NCI-H345 treated with DMSO at 0.1 percent for 48 hours (cell line): ENCODE measurements at regions not wholly inside any gene's neighbourhood (a gene's known extent, or its start where the extent isn't known, plus 50 kb on each side); places are given as distances from the start of the nearest gene placed in this dataset.

Experiments used
- DNase-seq: peaks from one replicate; lab custom pipeline; 2025; ENCODE audit not compliant: unreplicated experiment; lab: John Stamatoyannopoulos, UW

DNA sequence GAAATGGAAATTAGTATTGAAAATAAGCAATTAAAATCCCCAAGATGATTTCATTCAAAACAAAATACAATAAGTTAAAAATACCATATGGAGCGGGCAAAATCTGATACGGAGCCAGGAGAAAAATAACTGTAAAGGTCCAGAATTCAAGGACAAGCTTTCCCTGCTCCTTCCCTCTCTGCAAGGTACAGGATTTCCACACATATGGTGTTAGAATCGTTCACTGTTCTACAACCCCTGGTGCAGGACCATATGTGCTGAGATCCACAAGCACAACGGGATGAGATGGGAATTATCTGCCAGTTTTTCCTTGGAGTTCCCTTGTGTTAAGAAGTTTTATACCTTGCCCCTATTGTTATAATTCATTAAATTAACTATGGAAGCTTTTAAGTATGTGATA lies 94.7 kb upstream of the DMAC1 start:
- DNase-seq: no peak

DNA sequence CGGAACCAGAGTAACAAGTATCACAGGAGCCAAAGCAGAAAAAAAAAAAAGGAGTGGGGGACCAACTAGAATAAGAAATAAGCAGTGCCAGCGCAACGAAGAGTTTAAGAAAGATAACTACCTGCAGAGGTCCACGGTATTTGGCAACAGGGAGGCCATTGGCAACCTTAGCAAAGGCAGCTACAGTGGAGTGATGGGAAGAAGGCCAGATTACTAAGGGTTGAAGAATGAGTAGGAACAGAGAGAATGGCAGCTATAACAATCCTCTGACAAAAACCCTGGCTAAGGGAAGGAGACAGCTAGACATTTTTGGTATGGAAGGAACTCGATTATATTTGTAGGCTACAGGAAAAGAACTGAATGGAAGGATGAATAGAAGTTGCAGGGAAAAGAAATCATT lies 93.4 kb upstream of the DMAC1 start:
- DNase-seq: no peak

DNA sequence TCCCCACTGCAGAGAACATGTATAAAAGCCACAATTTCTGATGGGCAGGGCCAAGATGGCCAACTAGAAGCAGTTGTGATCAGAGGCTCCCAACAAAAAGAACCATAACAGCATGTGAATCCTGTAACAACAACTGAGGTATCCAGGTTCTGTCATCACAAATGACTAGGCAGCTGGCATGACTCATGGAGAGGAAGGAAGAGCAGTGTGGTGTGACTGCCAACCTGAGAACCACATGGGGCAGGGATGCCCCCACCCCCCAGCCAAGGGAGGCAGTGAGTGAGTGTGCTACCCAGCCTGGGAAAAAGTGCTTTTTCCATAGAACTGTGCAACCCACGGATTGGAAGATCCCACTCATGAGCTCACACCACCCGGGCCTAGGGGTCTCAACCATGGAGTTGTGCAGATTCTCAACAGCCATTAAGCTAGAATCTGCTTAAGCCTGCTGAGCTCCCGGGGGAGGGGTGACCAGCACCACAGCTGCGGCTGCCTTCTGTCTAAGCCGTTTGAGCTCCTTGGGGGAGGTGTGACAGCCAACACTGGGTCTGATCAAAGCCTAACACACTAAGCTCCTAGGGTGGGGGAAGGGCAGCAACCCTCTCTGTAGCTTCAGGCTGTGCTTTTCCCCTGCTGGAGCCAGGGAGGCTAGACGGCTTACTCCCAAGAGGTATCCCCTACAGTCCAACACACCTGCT lies 80.1 kb upstream of the DMAC1 start:
- DNase-seq: no peak

DNA sequence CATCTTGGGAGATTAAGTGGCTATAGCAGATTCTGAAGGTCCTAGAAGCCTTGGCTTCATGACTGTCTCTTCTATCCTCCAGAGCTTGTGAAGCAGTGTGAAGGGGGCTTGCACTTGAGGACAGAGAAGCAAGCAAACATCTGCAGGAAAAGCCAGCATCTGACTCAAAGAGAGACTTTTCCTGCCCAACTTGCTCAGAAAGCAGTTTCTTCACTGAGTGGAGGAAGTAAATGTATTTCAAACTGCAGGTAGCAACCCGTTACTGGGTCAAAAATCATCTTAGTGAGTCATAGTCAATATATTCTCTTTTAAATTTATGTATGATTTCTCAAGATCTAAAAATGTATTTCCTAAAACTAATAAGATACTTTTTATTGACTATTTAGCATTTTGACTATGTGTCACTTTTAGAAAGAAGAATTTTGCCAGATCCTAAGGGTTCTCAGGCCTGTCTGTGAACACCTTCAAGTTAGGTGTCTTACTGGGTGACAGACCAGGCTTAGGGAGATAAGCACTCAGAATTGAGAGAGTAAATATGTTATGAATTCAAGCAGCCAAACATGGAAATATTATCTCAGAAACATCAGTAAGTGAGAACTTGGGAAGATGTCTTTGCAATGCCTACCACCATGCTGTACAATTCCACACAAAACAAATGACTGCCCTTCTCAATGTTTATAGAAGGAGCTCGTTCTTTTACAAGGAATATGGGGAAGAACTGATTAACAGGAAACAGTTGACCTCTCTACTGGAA lies 72.6 kb upstream of the DMAC1 start:
- DNase-seq: no peak

DNA sequence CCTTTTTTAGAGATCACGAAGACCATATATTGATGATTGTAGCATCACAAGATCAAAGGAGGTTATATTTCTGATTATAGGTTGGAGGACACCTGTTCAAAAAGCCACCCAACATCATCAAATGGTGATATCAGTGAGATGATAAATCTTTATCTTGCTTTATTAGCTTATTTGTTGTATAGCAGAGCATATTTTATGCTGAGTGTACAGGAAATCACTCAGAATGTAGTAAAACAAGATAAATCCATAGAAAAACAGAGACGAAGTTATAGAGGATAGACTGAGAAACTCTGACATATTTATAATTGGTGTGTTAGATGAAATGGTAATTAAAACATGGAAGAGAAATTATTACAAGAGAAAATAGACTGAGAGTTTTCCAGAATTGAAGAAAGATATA lies 69.8 kb upstream of the DMAC1 start:
- no peak for DNase-seq

DNA sequence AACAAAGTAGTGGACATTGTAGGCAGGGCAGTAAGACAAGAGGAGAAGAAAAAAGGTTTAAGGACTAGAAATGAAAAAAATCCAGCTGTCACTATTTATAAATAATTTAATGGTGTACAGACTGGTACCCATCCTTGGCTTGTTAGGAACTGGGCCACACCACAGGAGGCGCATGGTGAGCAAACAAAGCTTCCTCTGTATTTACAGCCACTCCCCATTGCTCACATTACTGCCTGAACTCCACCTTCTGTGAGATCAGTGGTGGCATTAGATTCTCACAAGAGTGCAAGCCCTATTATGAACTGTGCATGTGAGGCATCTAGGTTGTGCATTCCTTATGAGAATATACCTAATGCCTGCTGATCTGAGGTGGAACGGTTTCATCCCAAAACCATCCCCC lies 62.6 kb upstream of the DMAC1 start:
- no peak for DNase-seq

DNA sequence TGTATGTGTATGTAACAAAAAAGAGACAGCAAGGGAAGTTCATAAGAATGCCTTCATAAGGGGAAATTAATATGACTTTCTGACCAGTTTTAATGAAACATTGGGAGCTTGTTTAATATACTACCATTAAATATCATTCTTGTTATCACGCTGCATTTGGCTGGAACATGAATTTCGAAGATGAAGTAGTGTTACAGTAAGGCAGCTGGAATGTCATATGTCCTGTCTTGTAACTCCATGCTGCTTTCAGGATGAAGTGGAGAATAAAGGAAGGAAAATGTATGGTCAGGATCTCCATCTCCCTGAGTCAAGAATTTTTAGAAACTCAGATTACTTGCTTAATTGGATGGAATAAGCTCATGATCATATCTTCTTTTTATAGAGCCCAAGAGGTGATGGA lies 61.5 kb upstream of the DMAC1 start:
- DNase-seq: no peak

DNA sequence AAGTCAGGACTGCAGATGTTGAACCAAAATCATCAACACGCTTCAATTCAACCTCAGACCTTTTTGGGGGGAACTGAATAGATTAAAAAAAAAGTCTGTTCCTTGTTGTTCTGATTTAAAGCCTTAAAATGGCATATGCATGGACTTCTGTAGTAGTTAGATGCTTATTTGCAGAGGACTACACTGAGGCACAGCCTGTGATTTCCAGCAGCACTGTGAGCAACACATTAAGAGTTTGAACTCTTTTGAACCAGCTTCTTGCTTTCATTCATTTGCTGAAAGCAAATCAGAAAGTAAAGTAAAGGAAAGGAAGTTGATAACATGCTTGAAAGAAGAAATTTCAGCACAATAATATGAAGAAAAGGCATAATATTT lies 60.7 kb upstream of the DMAC1 start:
- no peak for DNase-seq

DNA sequence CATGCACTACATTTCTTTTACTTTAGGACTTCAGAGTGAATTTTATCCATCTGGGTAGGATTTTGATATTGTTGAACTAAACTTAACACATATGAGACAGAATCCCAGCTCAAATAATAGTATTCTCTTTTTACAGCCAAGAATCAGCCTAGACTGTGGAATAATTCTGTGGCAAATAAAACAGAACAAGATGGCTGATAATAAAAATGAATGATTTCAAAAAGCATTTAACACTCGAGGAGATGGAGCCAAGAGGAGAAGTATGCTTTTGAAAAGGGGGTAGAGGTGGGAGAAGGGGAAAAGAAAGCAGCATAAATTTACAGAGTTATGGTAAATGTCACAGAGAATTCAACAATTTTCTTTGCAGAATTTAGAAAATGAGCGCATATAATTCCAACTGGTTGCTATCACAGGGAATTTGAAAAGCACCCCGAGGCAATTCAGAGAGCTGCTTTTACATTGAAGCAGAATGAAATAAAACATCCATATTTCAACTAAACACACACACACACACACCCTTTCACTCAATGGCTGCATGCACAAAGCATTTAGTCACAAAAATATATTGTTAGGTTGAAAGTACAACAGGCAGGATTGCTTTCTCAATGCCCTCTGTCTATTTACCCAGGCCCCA lies 60.2 kb upstream of the DMAC1 start:
- DNase-seq: no peak

DNA sequence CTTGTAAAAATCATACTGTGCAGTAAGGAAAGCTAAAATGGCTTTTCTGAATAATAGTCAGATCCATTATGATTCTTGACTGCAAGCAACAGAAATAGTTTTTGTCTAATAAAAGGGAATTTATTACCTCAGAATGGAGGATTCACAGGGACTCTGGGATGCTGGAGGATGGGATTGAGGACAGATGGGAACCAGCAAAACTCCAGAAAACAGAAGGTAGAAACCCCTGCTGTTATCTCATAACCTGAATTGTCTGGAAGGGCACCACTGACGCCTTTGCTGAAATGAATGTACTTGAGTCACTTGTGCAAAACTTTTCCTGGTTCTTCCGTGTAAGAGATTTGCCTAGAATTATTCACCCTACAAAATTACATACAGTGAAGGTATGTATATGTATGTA lies 58.6 kb upstream of the DMAC1 start:
- DNase-seq: no peak

DNA sequence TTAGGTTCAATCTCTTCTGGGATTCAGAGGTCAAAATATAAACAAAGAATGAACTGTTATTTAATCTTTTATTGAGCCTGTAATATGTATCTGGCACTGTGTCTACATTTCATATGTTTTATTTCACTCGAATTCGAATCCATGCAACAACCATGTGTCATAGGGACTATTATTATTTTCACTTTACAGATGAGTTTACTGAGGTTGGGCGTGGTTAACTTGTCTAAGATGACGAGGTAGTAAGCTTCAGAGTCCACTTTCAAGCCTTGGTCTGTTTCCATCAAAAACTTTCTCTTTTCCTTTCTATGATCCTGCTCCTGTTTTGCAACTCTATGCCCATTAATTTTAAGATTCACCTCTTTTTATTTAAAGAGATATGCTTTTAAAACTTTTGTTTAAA lies 55.2 kb upstream of the DMAC1 start:
- DNase-seq: no peak
